Erythroblast (primary cell): ENCODE measurements at regions not wholly inside any gene's neighbourhood (a gene's known extent, or its start where the extent isn't known, plus 50 kb on each side); places are given as distances from the start of the nearest gene placed in this dataset.

Experiments used
- GATA1 ChIP-seq: IDR thresholded peaks from 2 replicates; pipeline ENCODE4 v1.6.1; 2011; ENCODE audit warnings: low read depth, mild to moderate bottlenecking, control low read depth, low read length, moderate library complexity
- POLR2A ChIP-seq: IDR thresholded peaks from 2 replicates; pipeline ENCODE4 v1.6.1; 2011; ENCODE audit warnings: mild to moderate bottlenecking, low read length

DNA sequence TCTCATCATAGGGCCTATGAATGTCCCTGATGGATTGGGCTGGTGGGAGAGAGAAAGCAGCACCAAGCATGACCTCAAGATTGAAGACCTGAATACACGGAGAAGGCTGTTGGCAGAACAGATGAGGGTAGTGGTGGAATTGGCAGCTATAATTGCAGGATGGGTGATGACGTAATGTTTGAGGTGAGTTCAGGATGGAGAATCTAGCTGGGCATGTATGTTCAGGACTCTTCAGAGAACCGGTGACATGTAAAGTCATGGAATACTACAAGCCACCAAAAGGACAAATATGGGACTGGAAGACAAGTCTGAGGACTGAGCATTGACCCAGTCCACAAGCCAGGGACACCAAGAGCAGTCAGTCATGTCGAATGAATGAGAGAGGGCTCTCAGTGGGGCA is 999.8 kb upstream of the TMEM132C start:
- TF ChIP-seq POLR2A (no peak), GATA1 (no peak)
